GM18511 (cell line): ENCODE measurements at regions not wholly inside any gene's neighbourhood (a gene's known extent, or its start where the extent isn't known, plus 50 kb on each side); places are given as distances from the start of the nearest gene placed in this dataset.

Experiments used
- ATAC-seq: cut with Tn5 transposase; IDR thresholded peaks from one replicate; pipeline ENCODE4 v1.9.1; 2021; ENCODE audit warnings: mild to moderate bottlenecking, moderate library complexity; ENCODE audit not compliant: unreplicated experiment

- no peak for ATAC-seq
Observed at GRCh38 chr2:195606179-195606578, 50.8 kb upstream of the SLC39A10 start.

GRCh38 chr2:195604706-195605105 lies 52.3 kb upstream of the SLC39A10 start:
- ATAC-seq: no peak

GRCh38 chr2:195603998-195604397 lies 53.0 kb upstream of the SLC39A10 start:
- no peak for ATAC-seq

- ATAC-seq: no peak
Observed at GRCh38 chr2:195603408-195603807, 53.6 kb upstream of the SLC39A10 start.

GRCh38 chr2:195602687-195603086 lies 54.3 kb upstream of the SLC39A10 start:
- ATAC-seq: no peak

GRCh38 chr2:195601361-195601760 lies 55.7 kb upstream of the SLC39A10 start:
- no peak for ATAC-seq

- no peak for ATAC-seq
Observed at GRCh38 chr2:195600778-195601177, 56.2 kb upstream of the SLC39A10 start.

- no peak for ATAC-seq
Observed at GRCh38 chr2:195596840-195597239, 60.2 kb upstream of the SLC39A10 start.

- ATAC-seq: no peak
Observed at GRCh38 chr2:195595825-195596224, 61.2 kb upstream of the SLC39A10 start.

- no peak for ATAC-seq
Observed at GRCh38 chr2:195594919-195595694, 61.9 kb upstream of the SLC39A10 start.

- no peak for ATAC-seq
Observed at GRCh38 chr2:195594248-195594647, 62.8 kb upstream of the SLC39A10 start.

GRCh38 chr2:195592105-195592504 lies 64.9 kb upstream of the SLC39A10 start:
- no peak for ATAC-seq

- ATAC-seq: no peak
Observed at GRCh38 chr2:195590861-195591205, 66.2 kb upstream of the SLC39A10 start.

- ATAC-seq: no peak
Observed at GRCh38 chr2:195590199-195590860, 66.7 kb upstream of the SLC39A10 start.

- no peak for ATAC-seq
Observed at GRCh38 chr2:195587966-195588365, 69.1 kb upstream of the SLC39A10 start.

GRCh38 chr2:195586062-195586714 lies 70.8 kb upstream of the SLC39A10 start:
- ATAC-seq: no peak

- no peak for ATAC-seq
Observed at GRCh38 chr2:195582188-195582587, 74.8 kb upstream of the SLC39A10 start.

GRCh38 chr2:195579776-195580555 lies 77.1 kb upstream of the SLC39A10 start:
- peak; percentile 59 for ATAC-seq

GRCh38 chr2:195575879-195576401 lies 81.1 kb upstream of the SLC39A10 start:
- ATAC-seq: peak; percentile 87

GRCh38 chr2:195575016-195575415 lies 82.0 kb upstream of the SLC39A10 start:
- no peak for ATAC-seq

- ATAC-seq: no peak
Observed at GRCh38 chr2:195574312-195574711, 82.7 kb upstream of the SLC39A10 start.
